PC-3 (cell line): ENCODE measurements at regions not wholly inside any gene's neighbourhood (a gene's known extent, or its start where the extent isn't known, plus 50 kb on each side); places are given as distances from the start of the nearest gene placed in this dataset.

Experiments used
- ATAC-seq: fragments of 200-7000 bp; cut with Tn5 transposase; 2 replicates; pipeline ENCODE4 v1.9.1; 2020; ENCODE audit warnings: mild to moderate bottlenecking, moderate library complexity
- BruUV-seq: library from RNA; stranded (reverse); fragments of 400-500 nt; replicated peaks from 2 replicates; lab custom pipeline; 2021; lab: Mats Ljungman, UMichigan
- CTCF ChIA-PET: fragments of 300-600 bp; sonication (Branson Sonifier 250); formaldehyde crosslinking; loops from one replicate; lab custom pipeline; 2022; ENCODE audit warnings: antibody characterized with exemption; lab: Charles Lee
- POLR2A ChIA-PET: fragments of 300-600 bp; sonication (Branson Sonifier 250); formaldehyde crosslinking; loops from one replicate; lab custom pipeline; 2022; ENCODE audit warnings: antibody characterized with exemption; ENCODE audit not compliant: unreplicated experiment; lab: Charles Lee
- DNase-seq: peaks from one replicate; pipeline ENCODE4 v3.0.0-alpha.2; 2015
- H2AFZ ChIP-seq: fragments of 300-600 bp; sonication (generic); 2 replicates; pipeline ENCODE4 v1.6.0; 2016; ENCODE audit warnings: antibody characterized with exemption, low read length
- H3F3A ChIP-seq: fragments of 300-600 bp; sonication (generic); one replicate; pipeline ENCODE4 v1.6.0; 2017; ENCODE audit warnings: antibody characterized with exemption, low read length, control low read depth, mild to moderate bottlenecking; ENCODE audit not compliant: unreplicated experiment
- H3K27ac ChIP-seq: fragments of 300-600 bp; sonication (generic); 2 replicates; pipeline ENCODE4 v1.5.1; 2016; ENCODE audit warnings: mild to moderate bottlenecking, low read length
- H3K27me3 ChIP-seq: fragments of 300-600 bp; sonication (generic); 2 replicates; pipeline ENCODE4 v1.6.1; 2016; ENCODE audit warnings: low read length, mixed read lengths
- H3K36me3 ChIP-seq: fragments of 300-600 bp; sonication (generic); 2 replicates; pipeline ENCODE4 v1.6.1; 2016; ENCODE audit warnings: low read depth, mixed run types, low read length, mixed read lengths
- H3K4me1 ChIP-seq: fragments of 300-600 bp; sonication (generic); 2 replicates; pipeline ENCODE4 v1.5.1; 2016; ENCODE audit warnings: low read length; ENCODE audit not compliant: insufficient read depth
- H3K4me2 ChIP-seq: fragments of 300-600 bp; sonication (generic); 2 replicates; pipeline ENCODE4 v1.6.0; 2016; ENCODE audit warnings: low read length
- H3K4me3 ChIP-seq: fragments of 300-600 bp; sonication (generic); 2 replicates; pipeline ENCODE4 v1.5.1; 2016; ENCODE audit warnings: mild to moderate bottlenecking, low read length, mixed read lengths
- H3K79me2 ChIP-seq: fragments of 300-600 bp; sonication (generic); 2 replicates; pipeline ENCODE4 v1.6.1; 2017; ENCODE audit warnings: low read length, mixed read lengths
- H3K9ac ChIP-seq: fragments of 300-600 bp; sonication (generic); 2 replicates; pipeline ENCODE4 v1.6.0; 2016; ENCODE audit warnings: mild to moderate bottlenecking, low read length
- H3K9me2 ChIP-seq: fragments of 300-600 bp; sonication (generic); replicated peaks from 2 replicates; pipeline ENCODE4 v1.6.1; 2016; ENCODE audit warnings: mixed run types, low read length, mixed read lengths
- H3K9me3 ChIP-seq: fragments of 300-600 bp; sonication (generic); 2 replicates; pipeline ENCODE4 v1.6.1; 2016; ENCODE audit warnings: low read length, mixed read lengths
- H4K20me1 ChIP-seq: fragments of 300-600 bp; sonication (generic); 2 replicates; pipeline ENCODE4 v1.6.1; 2016; ENCODE audit warnings: low read length, mixed read lengths
- CTCF ChIP-seq: fragments of 300-600 bp; sonication (generic); conservative IDR thresholded peaks from 2 replicates; pipeline ENCODE4 v1.5.1; 2017; ENCODE audit warnings: antibody characterized with exemption, low read depth, mild to moderate bottlenecking, low read length
- EZH2 ChIP-seq: fragments of 300-600 bp; sonication (generic); IDR thresholded peaks from one replicate; pipeline ENCODE4 v1.6.1; 2017; ENCODE audit warnings: antibody characterized with exemption, mild to moderate bottlenecking, low read length; ENCODE audit not compliant: unreplicated experiment
- EZH2phosphoT487 ChIP-seq: fragments of 300-600 bp; sonication (generic); IDR thresholded peaks from 2 replicates; pipeline ENCODE4 v1.6.1; 2018; ENCODE audit warnings: mild to moderate bottlenecking, antibody characterized with exemption, low read length, borderline replicate concordance
- intact Hi-C: fragments of 100-400 bp; cut with micrococcal nuclease; formaldehyde crosslinking; loops from 2 replicates; pipeline ENCODE4 v1.9.0; 2023

GRCh38 chr2:134191835-134192234 lies 62.0 kb upstream of the MGAT5 start:
- Histone ChIP-seq H3K27me3 (no peaks in the 10 kb centered on the region), H3K27ac (no peak overlapping the region), H4K20me1 (no peaks in the 10 kb centered on the region), H3K79me2 (peaks cover 49% of the 10 kb centered on the region), H3K4me3 (no peak overlapping the region), H3K36me3 (no peaks in the 10 kb centered on the region), H3F3A (no peaks in the 10 kb centered on the region), H3K9ac (no peak overlapping the region), H3K4me1 (peaks cover 27% of the 10 kb centered on the region), H2AFZ (no peak overlapping the region), H3K9me2 (no peaks in the 10 kb centered on the region), H3K9me3 (no peaks in the 10 kb centered on the region), H3K4me2 (no peak overlapping the region)
- ATAC-seq (no peak), DNase-seq (no peak)
- no TSS peak for BruUV-seq
- intact Hi-C loops = no loop called here
- POLR2A ChIA-PET = no interaction called here
- no peak for TF ChIP-seq CTCF
- no peak for TF ChIP-seq EZH2
- TF ChIP-seq EZH2phosphoT487 = no peak
- CTCF ChIA-PET = no interaction called here

GRCh38 chr2:134193006-134193405 lies 60.9 kb upstream of the MGAT5 start:
- intact Hi-C loops = no loop called here
- ChIA-PET CTCF (no interaction called here), POLR2A (no interaction called here)
- peaks cover 45% of the 10 kb centered on the region for H3K79me2 ChIP-seq
- H3K27me3 ChIP-seq = no peaks in the 10 kb centered on the region
- H3K9ac ChIP-seq = no peak overlapping the region
- no peak for TF ChIP-seq EZH2
- no peak for TF ChIP-seq CTCF
- TF ChIP-seq EZH2phosphoT487 = no peak
- H3K9me3 ChIP-seq = no peaks in the 10 kb centered on the region
- no peak overlapping the region for H3K4me2 ChIP-seq
- ATAC-seq (no peak), DNase-seq (peak; percentile 53)
- H4K20me1 ChIP-seq = no peaks in the 10 kb centered on the region
- no TSS peak for BruUV-seq
- H3K4me1 ChIP-seq = peaks cover 27% of the 10 kb centered on the region
- H2AFZ ChIP-seq = no peak overlapping the region
- no peak overlapping the region for H3K27ac ChIP-seq
- no peaks in the 10 kb centered on the region for H3K36me3 ChIP-seq
- H3K4me3 ChIP-seq = no peak overlapping the region
- no peaks in the 10 kb centered on the region for H3K9me2 ChIP-seq
- no peaks in the 10 kb centered on the region for H3F3A ChIP-seq

- Histone ChIP-seq H3K9ac (no peak overlapping the region), H3F3A (no peaks in the 10 kb centered on the region), H4K20me1 (no peaks in the 10 kb centered on the region), H3K9me3 (no peaks in the 10 kb centered on the region), H3K36me3 (no peaks in the 10 kb centered on the region), H3K4me1 (peaks cover 14% of the 10 kb centered on the region), H3K27me3 (no peaks in the 10 kb centered on the region), H3K4me3 (no peak overlapping the region), H3K79me2 (peaks cover 41% of the 10 kb centered on the region), H3K27ac (no peak overlapping the region), H2AFZ (no peak overlapping the region), H3K4me2 (no peak overlapping the region), H3K9me2 (no peaks in the 10 kb centered on the region)
- ChIA-PET POLR2A (no interaction called here), CTCF (no interaction called here)
- no TSS peak for BruUV-seq
- ATAC-seq = no peak
- TF ChIP-seq EZH2 (no peak), CTCF (no peak), EZH2phosphoT487 (no peak)
- intact Hi-C loops = no loop called here
- no peak for DNase-seq
Measured at GRCh38 chr2:134194519-134194918, 59.4 kb upstream of the MGAT5 start.
